HCT116 (cell line): ENCODE measurements at regions not wholly inside any gene's neighbourhood (a gene's known extent, or its start where the extent isn't known, plus 50 kb on each side); places are given as distances from the start of the nearest gene placed in this dataset.

Experiments
- ATAC-seq: fragments of 200-7000 bp; cut with Tn5 transposase; 2 replicates; pipeline ENCODE4 v1.9.1; 2020; ENCODE audit warnings: mild to moderate bottlenecking, moderate library complexity
- BruUV-seq: library from RNA; stranded (reverse); fragments of 400-500 nt; replicated peaks from 2 replicates; lab custom pipeline; 2021; lab: Mats Ljungman, UMichigan
- CTCF ChIA-PET: fragments of 300-600 bp; sonication (Branson Sonifier 250); formaldehyde crosslinking; loops from one replicate; lab custom pipeline; 2021; ENCODE audit warnings: antibody characterized with exemption; lab: Charles Lee
- POLR2A ChIA-PET: fragments of 300-600, 350-600 bp; sonication (Branson Sonifier 250); formaldehyde crosslinking; loops from one replicate; lab custom pipeline; 2021; ENCODE audit warnings: antibody characterized with exemption; lab: Charles Lee
- RAD21 ChIA-PET, 2 experiments: fragments of 300-600 bp; sonication (Branson Sonifier 250); formaldehyde crosslinking; loops; one replicate each; lab custom pipeline; 2023; ENCODE audit warnings: low total read pairs in 2 of 2; ENCODE audit not compliant: uncharacterized antibody in 2 of 2, unreplicated experiment in 2 of 2, low non-redundant PET in 1 of 2; lab: Charles Lee
- DNase-seq: peaks from one replicate; pipeline ENCODE4 v3.0.0-alpha.2; 2010; ENCODE audit warnings: low read depth, low spot score
- H2AFZ ChIP-seq: fragments of 200-600 bp; shearing (Covaris generic), sonication (generic); 2 replicates; pipeline ENCODE4 v1.6.1; 2017; ENCODE audit warnings: low read depth, mixed run types, mixed read lengths, antibody characterized with exemption, low read length; ENCODE audit not compliant: poor library complexity, severe bottlenecking
- H3K27ac ChIP-seq: 2 replicates; pipeline ENCODE4 v1.5.1; 2012; ENCODE audit warnings: low read depth, low read length
- H3K27me3 ChIP-seq: fragments of 200-600 bp; sonication (generic); 2 replicates; pipeline ENCODE4 v1.6.1; 2016; ENCODE audit warnings: mixed run types, low read length, mixed read lengths; ENCODE audit not compliant: insufficient read depth
- H3K36me3 ChIP-seq, 2 experiments: fragments of 200-500 bp in 1 of 2; fragments of 200-600 bp in 1 of 2; sonication (Bioruptor generic) in 1 of 2; sonication (generic) in 1 of 2; 2 replicates each; pipeline versions ENCODE4 v1.5.1 to v1.6.1; 2014 to 2016; ENCODE audit warnings: low read length in 2 of 2, inconsistent platforms in 1 of 2, mixed read lengths in 1 of 2, mixed run types in 1 of 2; ENCODE audit not compliant: insufficient read depth in 2 of 2, control insufficient read depth in 1 of 2
- H3K4me1 ChIP-seq, 2 experiments: fragments of 200-600 bp in 1 of 2; sonication (generic) in 1 of 2; 2 replicates each; pipeline versions ENCODE4 v1.5.1 to v1.6.1; 2012 to 2017; ENCODE audit warnings: low read length in 2 of 2, inconsistent platforms in 1 of 2, mild to moderate bottlenecking in 1 of 2, mixed read lengths in 1 of 2, mixed run types in 1 of 2, moderate library complexity in 1 of 2; ENCODE audit not compliant: insufficient read depth in 2 of 2, control insufficient read depth in 1 of 2
- H3K4me2 ChIP-seq: fragments of 200-600 bp; sonication (generic); 2 replicates; pipeline ENCODE4 v1.6.1; 2017; ENCODE audit warnings: mixed run types, low read length, mixed read lengths
- H3K4me3 ChIP-seq, 2 experiments: fragments of 200-600 bp in 1 of 2; sonication (generic) in 1 of 2; replicated peaks in 1 of 2; 2 replicates each; pipeline ENCODE4 v1.5.1; 2011 to 2016; ENCODE audit warnings: low read length in 2 of 2, control low read depth in 1 of 2, low read depth in 1 of 2, mild to moderate bottlenecking in 1 of 2, mixed read lengths in 1 of 2, mixed run types in 1 of 2
- H3K79me2 ChIP-seq: fragments of 200-600 bp; sonication (generic); 2 replicates; pipeline ENCODE4 v1.6.1; 2017; ENCODE audit warnings: mild to moderate bottlenecking, mixed run types, low read length, moderate library complexity, mixed read lengths; ENCODE audit not compliant: insufficient read depth
- H3K9ac ChIP-seq: fragments of 200-600 bp; sonication (generic); 2 replicates; pipeline ENCODE4 v1.6.1; 2016; ENCODE audit warnings: low read length, mixed read lengths
- H3K9me2 ChIP-seq: fragments of 200-600 bp; sonication (generic), shearing (Covaris generic); 2 replicates; pipeline ENCODE4 v1.6.1; 2017; ENCODE audit warnings: mixed run types, mild to moderate bottlenecking, moderate library complexity; ENCODE audit not compliant: insufficient read depth
- H3K9me3 ChIP-seq, 2 experiments: fragments of 200-500 bp in 1 of 2; fragments of 200-600 bp in 1 of 2; sonication (Bioruptor generic) in 1 of 2; sonication (generic) in 1 of 2; 2 replicates each; pipeline ENCODE4 v1.6.1; 2014 to 2017; ENCODE audit warnings: low read length in 2 of 2, mixed read lengths in 2 of 2, inconsistent platforms in 1 of 2, low read depth in 1 of 2, mild to moderate bottlenecking in 1 of 2, mixed run types in 1 of 2, moderate library complexity in 1 of 2; ENCODE audit not compliant: control insufficient read depth in 1 of 2, insufficient read depth in 1 of 2
- H4K20me1 ChIP-seq: fragments of 200-600 bp; sonication (generic), shearing (Covaris generic); 2 replicates; pipeline ENCODE4 v1.6.1; 2017; ENCODE audit warnings: mixed run types, mild to moderate bottlenecking, moderate library complexity; ENCODE audit not compliant: insufficient read depth
- ATF3 ChIP-seq: IDR thresholded peaks from 2 replicates; pipeline ENCODE4 v1.6.1; 2012
- CBX3 ChIP-seq: IDR thresholded peaks from 2 replicates; pipeline ENCODE4 v1.6.1; 2012; ENCODE audit warnings: low read depth
- CEBPB ChIP-seq: IDR thresholded peaks from 2 replicates; pipeline ENCODE4 v1.6.1; 2012; ENCODE audit warnings: low read depth
- EGR1 ChIP-seq: IDR thresholded peaks from 2 replicates; pipeline ENCODE4 v1.6.1; 2012; ENCODE audit warnings: low read depth
- ELF1 ChIP-seq: IDR thresholded peaks from 2 replicates; pipeline ENCODE4 v1.6.1; 2012; ENCODE audit warnings: low read depth, borderline replicate concordance
- EZH2 ChIP-seq: fragments of 200-600 bp; sonication (generic); IDR thresholded peaks from 2 replicates; pipeline ENCODE4 v1.6.1; 2017; ENCODE audit warnings: antibody characterized with exemption, mixed run types
- EZH2phosphoT487 ChIP-seq: fragments of 200-600 bp; IDR thresholded peaks from 2 replicates; pipeline ENCODE4 v1.6.1; 2018; ENCODE audit warnings: antibody characterized with exemption, borderline replicate concordance
- FOSL1 ChIP-seq: IDR thresholded peaks from 2 replicates; pipeline ENCODE4 v1.6.1; 2012; ENCODE audit warnings: low read depth
- JUND ChIP-seq: IDR thresholded peaks from 2 replicates; pipeline ENCODE4 v1.6.1; 2012
- MAX ChIP-seq: IDR thresholded peaks from 2 replicates; pipeline ENCODE4 v1.6.1; 2012
- POLR2AphosphoS5 ChIP-seq: IDR thresholded peaks from 2 replicates; pipeline ENCODE4 v1.6.1; 2011; ENCODE audit warnings: mild to moderate bottlenecking, low read depth, low read length, moderate library complexity
- RAD21 ChIP-seq: IDR thresholded peaks from 2 replicates; pipeline ENCODE4 v1.6.1; 2012; ENCODE audit warnings: low read depth, mild to moderate bottlenecking
- REST ChIP-seq: IDR thresholded peaks from 2 replicates; pipeline ENCODE4 v1.6.1; 2012; ENCODE audit warnings: low read depth
- TCF7L2 ChIP-seq: IDR thresholded peaks from 2 replicates; pipeline ENCODE4 v1.7.0; 2011; ENCODE audit warnings: borderline replicate concordance, inconsistent platforms; ENCODE audit not compliant: insufficient read depth, insufficient read length; ENCODE audit errors: extremely low read depth
- YY1 ChIP-seq: IDR thresholded peaks from 2 replicates; pipeline ENCODE4 v1.6.1; 2011; ENCODE audit warnings: low read length, low read depth, moderate library complexity, mild to moderate bottlenecking; ENCODE audit not compliant: insufficient replicate concordance; ENCODE audit errors: extremely low read depth
- ZFX ChIP-seq: fragments of 450-650 bp; IDR thresholded peaks from 2 replicates; pipeline ENCODE4 v1.6.1; 2017
- ZNF274 ChIP-seq: fragments of 200-500 bp; sonication (Bioruptor generic); IDR thresholded peaks from 2 replicates; pipeline ENCODE4 v1.6.1; 2014; ENCODE audit warnings: mild to moderate bottlenecking, low read depth, low read length, inconsistent platforms
- intact Hi-C: fragments of 100-400 bp; cut with micrococcal nuclease; formaldehyde crosslinking; loops from 2 replicates; pipeline ENCODE4 v1.10.0; 2022
- TF ChIP-seq, protein P1 (sequence below): IDR thresholded peaks from 2 replicates; pipeline ENCODE4 v1.6.1; 2011; ENCODE audit warnings: mild to moderate bottlenecking, low read length, moderate library complexity; ENCODE audit not compliant: insufficient replicate concordance; ENCODE audit errors: extremely low read depth

GRCh38 chr1:36626435-36626834 is 143.7 kb upstream of the CSF3R start:
- intact Hi-C loops, result no loop called here
- Histone ChIP-seq H3K79me2 (no peaks in the 10 kb centered on the region), H3K27ac (no peak overlapping the region), H3K4me2 (no peak overlapping the region), H3K27me3 (peaks cover 18% of the 10 kb centered on the region; the same call in 1 of the 2 replicates), H4K20me1 (no peaks in the 10 kb centered on the region), H3K4me3 (no peak overlapping the region), H3K4me1 (no peaks in the 10 kb centered on the region), H3K9me2 (no peaks in the 10 kb centered on the region), H3K36me3 (no peaks in the 10 kb centered on the region), H3K9ac (no peak overlapping the region), H2AFZ (no peak overlapping the region), H3K9me3 (no peaks in the 10 kb centered on the region)
- no TSS peak for BruUV-seq
- ChIA-PET CTCF (no interaction called here), POLR2A (no interaction called here), RAD21 (no interaction called here)
- no peak for ATAC-seq
- no peak for DNase-seq
- TF ChIP-seq EZH2 (no peak), YY1 (no peak), EGR1 (no peak), ELF1 (no peak), RAD21 (no peak), EZH2phosphoT487 (no peak), JUND (no peak), ATF3 (no peak), REST (no peak), ZFX (no peak), POLR2AphosphoS5 (no peak), CEBPB (no peak), FOSL1 (no peak), MAX (no peak), ZNF274 (no peak), TCF7L2 (no peak), CBX3 (no peak)
- TF ChIP-seq, protein P1, sequence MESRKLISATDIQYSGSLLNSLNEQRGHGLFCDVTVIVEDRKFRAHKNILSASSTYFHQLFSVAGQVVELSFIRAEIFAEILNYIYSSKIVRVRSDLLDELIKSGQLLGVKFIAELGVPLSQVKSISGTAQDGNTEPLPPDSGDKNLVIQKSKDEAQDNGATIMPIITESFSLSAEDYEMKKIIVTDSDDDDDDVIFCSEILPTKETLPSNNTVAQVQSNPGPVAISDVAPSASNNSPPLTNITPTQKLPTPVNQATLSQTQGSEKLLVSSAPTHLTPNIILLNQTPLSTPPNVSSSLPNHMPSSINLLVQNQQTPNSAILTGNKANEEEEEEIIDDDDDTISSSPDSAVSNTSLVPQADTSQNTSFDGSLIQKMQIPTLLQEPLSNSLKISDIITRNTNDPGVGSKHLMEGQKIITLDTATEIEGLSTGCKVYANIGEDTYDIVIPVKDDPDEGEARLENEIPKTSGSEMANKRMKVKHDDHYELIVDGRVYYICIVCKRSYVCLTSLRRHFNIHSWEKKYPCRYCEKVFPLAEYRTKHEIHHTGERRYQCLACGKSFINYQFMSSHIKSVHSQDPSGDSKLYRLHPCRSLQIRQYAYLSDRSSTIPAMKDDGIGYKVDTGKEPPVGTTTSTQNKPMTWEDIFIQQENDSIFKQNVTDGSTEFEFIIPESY, result no peak
